ENCODE measurements at regions not wholly inside any gene's neighbourhood (a gene's known extent, or its start where the extent isn't known, plus 50 kb on each side); places are given as distances from the start of the nearest gene placed in this dataset.

DNA sequence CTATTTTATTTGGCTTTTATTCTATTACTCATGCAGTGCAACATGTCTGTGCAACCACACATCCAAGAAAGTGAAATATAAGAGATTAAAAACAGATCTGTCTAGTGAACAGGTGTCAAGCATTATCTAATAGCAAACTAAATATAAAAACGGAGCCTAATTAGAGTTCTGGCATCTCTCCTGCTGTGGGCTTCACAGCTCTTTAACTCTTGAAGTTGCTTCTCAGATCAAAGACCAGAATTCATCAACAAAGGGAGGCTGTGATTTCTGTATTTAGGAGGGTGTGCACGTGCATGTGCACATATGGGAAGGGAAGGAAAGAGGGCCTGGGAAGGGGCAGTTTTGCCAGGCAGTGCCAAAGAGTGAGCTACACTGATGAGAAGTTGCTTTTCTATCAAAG is 81.0 kb downstream of the MIS18A start:
- TF ChIP-seq BHLHE40 (IDR thresholded peaks at IDR 0.05; ENCODE audit: low read depth, low read length) (no peak), EP300 (IDR thresholded peaks at IDR 0.05) (no peak), MAFK (IDR thresholded peaks at IDR 0.05; ENCODE audit: partially characterized antibody) (no peak), HOXB13 (CRISPR knock-in tag; IDR thresholded peaks at IDR 0.05; ENCODE audit: low read depth) (no peak)
- TF ChIP-seq, protein P1, sequence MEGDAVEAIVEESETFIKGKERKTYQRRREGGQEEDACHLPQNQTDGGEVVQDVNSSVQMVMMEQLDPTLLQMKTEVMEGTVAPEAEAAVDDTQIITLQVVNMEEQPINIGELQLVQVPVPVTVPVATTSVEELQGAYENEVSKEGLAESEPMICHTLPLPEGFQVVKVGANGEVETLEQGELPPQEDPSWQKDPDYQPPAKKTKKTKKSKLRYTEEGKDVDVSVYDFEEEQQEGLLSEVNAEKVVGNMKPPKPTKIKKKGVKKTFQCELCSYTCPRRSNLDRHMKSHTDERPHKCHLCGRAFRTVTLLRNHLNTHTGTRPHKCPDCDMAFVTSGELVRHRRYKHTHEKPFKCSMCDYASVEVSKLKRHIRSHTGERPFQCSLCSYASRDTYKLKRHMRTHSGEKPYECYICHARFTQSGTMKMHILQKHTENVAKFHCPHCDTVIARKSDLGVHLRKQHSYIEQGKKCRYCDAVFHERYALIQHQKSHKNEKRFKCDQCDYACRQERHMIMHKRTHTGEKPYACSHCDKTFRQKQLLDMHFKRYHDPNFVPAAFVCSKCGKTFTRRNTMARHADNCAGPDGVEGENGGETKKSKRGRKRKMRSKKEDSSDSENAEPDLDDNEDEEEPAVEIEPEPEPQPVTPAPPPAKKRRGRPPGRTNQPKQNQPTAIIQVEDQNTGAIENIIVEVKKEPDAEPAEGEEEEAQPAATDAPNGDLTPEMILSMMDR (IDR thresholded peaks at IDR 0.05) = no peak
- TF ChIP-seq, protein P2, sequence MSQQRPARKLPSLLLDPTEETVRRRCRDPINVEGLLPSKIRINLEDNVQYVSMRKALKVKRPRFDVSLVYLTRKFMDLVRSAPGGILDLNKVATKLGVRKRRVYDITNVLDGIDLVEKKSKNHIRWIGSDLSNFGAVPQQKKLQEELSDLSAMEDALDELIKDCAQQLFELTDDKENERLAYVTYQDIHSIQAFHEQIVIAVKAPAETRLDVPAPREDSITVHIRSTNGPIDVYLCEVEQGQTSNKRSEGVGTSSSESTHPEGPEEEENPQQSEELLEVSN (IDR thresholded peaks at IDR 0.05; ENCODE audit: borderline replicate concordance, low read depth) = no peak

Measured in A549 (cell line).